ENCODE measurements at regions not wholly inside any gene's neighbourhood (a gene's known extent, or its start where the extent isn't known, plus 50 kb on each side); places are given as distances from the start of the nearest gene placed in this dataset.
"Not testable (repeated sequence)": the region's sequence is repeated elsewhere in the genome, so short reads cannot be mapped to it uniquely, and the experiment has no call there.

GRCh38 chr22:16681290-16681689, 88.7 kb upstream of the CCT8L2 start:
- not testable (repeated sequence) for TF ChIP-seq ZEB2 (tag by site-specific recombination; IDR thresholded peaks at IDR 0.05); ZNF10 (tag by site-specific recombination; IDR thresholded peaks at IDR 0.05); REST (tag by site-specific recombination; IDR thresholded peaks at IDR 0.05); ZBTB11 (tag by site-specific recombination; conservative IDR thresholded peaks at IDR 0.05; ENCODE audit: low read depth)

Data from HEK293 (cell line).